A673 (cell line): ENCODE measurements at regions not wholly inside any gene's neighbourhood (a gene's known extent, or its start where the extent isn't known, plus 50 kb on each side); places are given as distances from the start of the nearest gene placed in this dataset.

Experiments
- BruUV-seq: library from RNA; stranded (reverse); fragments of 400-500 nt; replicated peaks from 2 replicates; lab custom pipeline; 2021; lab: Mats Ljungman, UMichigan
- CTCF ChIA-PET: fragments of 300-600 bp; sonication (Branson Sonifier 250); formaldehyde crosslinking; loops from one replicate; lab custom pipeline; 2022; ENCODE audit warnings: antibody characterized with exemption; lab: Charles Lee
- POLR2A ChIA-PET: fragments of 300-600 bp; sonication (Branson Sonifier 250); formaldehyde crosslinking; loops from one replicate; lab custom pipeline; 2022; ENCODE audit warnings: antibody characterized with exemption; ENCODE audit not compliant: low non-redundant PET; lab: Charles Lee
- DNase-seq: peaks from one replicate; pipeline ENCODE4 v3.0.0-alpha.2; 2015; ENCODE audit warnings: low spot score
- H3K27ac ChIP-seq: fragments of 200-600 bp; sonication (generic); 2 replicates; pipeline ENCODE4 v1.5.1; 2016; ENCODE audit warnings: mixed run types, low read depth, mild to moderate bottlenecking, mixed read lengths, antibody characterized with exemption, low read length; ENCODE audit not compliant: poor library complexity, severe bottlenecking
- H3K27me3 ChIP-seq: fragments of 200-600 bp; sonication (generic); replicated peaks from 2 replicates; pipeline ENCODE4 v1.6.1; 2017; ENCODE audit warnings: mixed run types, low read depth, mild to moderate bottlenecking, mixed read lengths, antibody characterized with exemption, low read length; ENCODE audit not compliant: insufficient read depth, poor library complexity
- H3K36me3 ChIP-seq: fragments of 200-600 bp; sonication (generic); 2 replicates; pipeline ENCODE4 v1.6.1; 2016; ENCODE audit warnings: mixed run types, mild to moderate bottlenecking, mixed read lengths, antibody characterized with exemption, low read length; ENCODE audit not compliant: insufficient read depth, poor library complexity, severe bottlenecking
- H3K4me1 ChIP-seq: fragments of 200-600 bp; sonication (generic); 2 replicates; pipeline ENCODE4 v1.6.1; 2017; ENCODE audit warnings: mixed run types, mild to moderate bottlenecking, mixed read lengths, antibody characterized with exemption, low read length; ENCODE audit not compliant: insufficient read depth, poor library complexity, severe bottlenecking
- H3K4me3 ChIP-seq: fragments of 200-600 bp; sonication (generic); 2 replicates; pipeline ENCODE4 v1.5.1; 2016; ENCODE audit warnings: low read depth, mixed run types, mild to moderate bottlenecking, mixed read lengths, low read length; ENCODE audit not compliant: poor library complexity, severe bottlenecking
- H3K9me3 ChIP-seq: fragments of 200-600 bp; sonication (generic); 2 replicates; pipeline ENCODE4 v1.6.1; 2016; ENCODE audit warnings: mixed run types, low read depth, mild to moderate bottlenecking, mixed read lengths, antibody characterized with exemption, low read length; ENCODE audit not compliant: poor library complexity, severe bottlenecking
- CTCF ChIP-seq: fragments of 300-800, 200-600 bp; sonication (generic); conservative IDR thresholded peaks from 2 replicates; pipeline ENCODE4 v1.5.1; 2017; ENCODE audit warnings: low read depth, mild to moderate bottlenecking, antibody characterized with exemption, low read length, moderate library complexity, mixed read lengths
- EZH2 ChIP-seq: fragments of 200-600 bp; sonication (generic); IDR thresholded peaks from 2 replicates; pipeline ENCODE4 v1.6.1; 2017; ENCODE audit warnings: borderline replicate concordance, low read depth, mild to moderate bottlenecking, mixed read lengths, antibody characterized with exemption, low read length; ENCODE audit not compliant: poor library complexity, severe bottlenecking
- intact Hi-C: fragments of 100-400 bp; cut with micrococcal nuclease; formaldehyde crosslinking; loops from one replicate; pipeline ENCODE4 v1.10.0; 2022; ENCODE audit not compliant: unreplicated experiment

GRCh38 chr3:104816716-104817115 is 550.0 kb upstream of the ALCAM start:
- H3K4me3 ChIP-seq: no peak overlapping the region
- no TSS peak for BruUV-seq
- H3K27ac ChIP-seq: no peak overlapping the region
- peaks cover 13% of the 10 kb centered on the region for H3K9me3 ChIP-seq
- no peaks in the 10 kb centered on the region for H3K36me3 ChIP-seq
- H3K4me1 ChIP-seq: no peaks in the 10 kb centered on the region
- no peaks in the 10 kb centered on the region for H3K27me3 ChIP-seq
- CTCF ChIA-PET: no interaction called here
- POLR2A ChIA-PET: no interaction called here
- no peak for DNase-seq
- TF ChIP-seq EZH2 (no peak), CTCF (no peak)
- intact Hi-C loops: no loop called here

- Histone ChIP-seq H3K9me3 (peaks cover 13% of the 10 kb centered on the region), H3K4me3 (no peak overlapping the region), H3K36me3 (no peaks in the 10 kb centered on the region), H3K27ac (no peak overlapping the region), H3K27me3 (no peaks in the 10 kb centered on the region), H3K4me1 (no peaks in the 10 kb centered on the region)
- ChIA-PET POLR2A (no interaction called here), CTCF (no interaction called here)
- intact Hi-C loops: no loop called here
- BruUV-seq: no TSS peak
- no peak for DNase-seq
- TF ChIP-seq EZH2 (no peak), CTCF (no peak)
These were observed 547.4 kb upstream of the ALCAM start for GRCh38 chr3:104819333-104819732.

GRCh38 chr3:104820959-104821358 is 545.8 kb upstream of the ALCAM start:
- Histone ChIP-seq H3K4me3 (no peak overlapping the region), H3K27ac (no peak overlapping the region), H3K4me1 (no peaks in the 10 kb centered on the region), H3K9me3 (peaks cover 13% of the 10 kb centered on the region), H3K36me3 (no peaks in the 10 kb centered on the region), H3K27me3 (no peaks in the 10 kb centered on the region)
- no peak for DNase-seq
- ChIA-PET CTCF (no interaction called here), POLR2A (no interaction called here)
- no TSS peak for BruUV-seq
- TF ChIP-seq EZH2 (no peak), CTCF (no peak)
- intact Hi-C loops: no loop called here
